ENCODE measurements at regions not wholly inside any gene's neighbourhood (a gene's known extent, or its start where the extent isn't known, plus 50 kb on each side); places are given as distances from the start of the nearest gene placed in this dataset.

DNA sequence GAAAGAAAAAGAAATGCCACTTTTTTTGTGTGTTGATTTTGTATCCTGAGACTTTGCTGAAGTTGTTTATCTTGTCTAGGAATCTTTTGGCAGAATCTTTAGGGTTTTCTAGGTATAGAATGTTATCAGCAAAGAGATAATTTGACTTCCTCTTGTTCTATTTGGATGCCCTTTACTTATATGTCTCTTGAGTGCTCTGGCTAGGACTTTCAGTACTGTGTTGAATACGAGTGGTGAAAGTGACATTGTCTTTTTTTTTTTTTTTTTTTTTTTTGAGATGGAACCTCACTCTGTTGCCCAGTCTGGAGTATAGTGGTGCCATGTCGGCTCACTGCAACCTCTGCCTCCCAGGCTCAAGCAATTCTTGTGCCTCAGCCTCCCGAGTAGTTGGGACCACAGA is 64.7 kb upstream of the NPHP3 start:
- DNase-seq (ENCODE audit: low read depth, low spot score) (no peak), ATAC-seq (no peak)
- Histone ChIP-seq H3K27me3 (ENCODE audit: control insufficient read depth, insufficient read depth, low read length) (no peaks in the 10 kb centered on the region), H3K4me3 (ENCODE audit: low read depth in 2 of 2, low read length in 2 of 2) (no peak overlapping the region), H3K4me1 (ENCODE audit: control insufficient read depth, insufficient read depth, low read length) (no peaks in the 10 kb centered on the region), H3K9me3 (ENCODE audit: control insufficient read depth, insufficient read depth, low read depth, low read length) (no peaks in the 10 kb centered on the region), H3K27ac (ENCODE audit: low read length) (no peak overlapping the region), H3K36me3 (ENCODE audit: control insufficient read depth, insufficient read depth, low read length) (no peaks in the 10 kb centered on the region)
- TF ChIP-seq SIN3A (IDR thresholded peaks at IDR 0.05; ENCODE audit: borderline replicate concordance, insufficient read depth, low read depth, low read length) (no peak), POLR2AphosphoS5 (IDR thresholded peaks at IDR 0.05; ENCODE audit: low read depth, low read length) (no peak), TCF7L2 (IDR thresholded peaks at IDR 0.05; ENCODE audit: low read depth, low read length) (no peak)
- TF ChIP-seq, protein P1, sequence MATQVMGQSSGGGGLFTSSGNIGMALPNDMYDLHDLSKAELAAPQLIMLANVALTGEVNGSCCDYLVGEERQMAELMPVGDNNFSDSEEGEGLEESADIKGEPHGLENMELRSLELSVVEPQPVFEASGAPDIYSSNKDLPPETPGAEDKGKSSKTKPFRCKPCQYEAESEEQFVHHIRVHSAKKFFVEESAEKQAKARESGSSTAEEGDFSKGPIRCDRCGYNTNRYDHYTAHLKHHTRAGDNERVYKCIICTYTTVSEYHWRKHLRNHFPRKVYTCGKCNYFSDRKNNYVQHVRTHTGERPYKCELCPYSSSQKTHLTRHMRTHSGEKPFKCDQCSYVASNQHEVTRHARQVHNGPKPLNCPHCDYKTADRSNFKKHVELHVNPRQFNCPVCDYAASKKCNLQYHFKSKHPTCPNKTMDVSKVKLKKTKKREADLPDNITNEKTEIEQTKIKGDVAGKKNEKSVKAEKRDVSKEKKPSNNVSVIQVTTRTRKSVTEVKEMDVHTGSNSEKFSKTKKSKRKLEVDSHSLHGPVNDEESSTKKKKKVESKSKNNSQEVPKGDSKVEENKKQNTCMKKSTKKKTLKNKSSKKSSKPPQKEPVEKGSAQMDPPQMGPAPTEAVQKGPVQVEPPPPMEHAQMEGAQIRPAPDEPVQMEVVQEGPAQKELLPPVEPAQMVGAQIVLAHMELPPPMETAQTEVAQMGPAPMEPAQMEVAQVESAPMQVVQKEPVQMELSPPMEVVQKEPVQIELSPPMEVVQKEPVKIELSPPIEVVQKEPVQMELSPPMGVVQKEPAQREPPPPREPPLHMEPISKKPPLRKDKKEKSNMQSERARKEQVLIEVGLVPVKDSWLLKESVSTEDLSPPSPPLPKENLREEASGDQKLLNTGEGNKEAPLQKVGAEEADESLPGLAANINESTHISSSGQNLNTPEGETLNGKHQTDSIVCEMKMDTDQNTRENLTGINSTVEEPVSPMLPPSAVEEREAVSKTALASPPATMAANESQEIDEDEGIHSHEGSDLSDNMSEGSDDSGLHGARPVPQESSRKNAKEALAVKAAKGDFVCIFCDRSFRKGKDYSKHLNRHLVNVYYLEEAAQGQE (IDR thresholded peaks at IDR 0.05; ENCODE audit: insufficient read depth in 1 of 2, low read depth in 2 of 2, low read length in 1 of 2), result no peak
- TF ChIP-seq, protein P2, sequence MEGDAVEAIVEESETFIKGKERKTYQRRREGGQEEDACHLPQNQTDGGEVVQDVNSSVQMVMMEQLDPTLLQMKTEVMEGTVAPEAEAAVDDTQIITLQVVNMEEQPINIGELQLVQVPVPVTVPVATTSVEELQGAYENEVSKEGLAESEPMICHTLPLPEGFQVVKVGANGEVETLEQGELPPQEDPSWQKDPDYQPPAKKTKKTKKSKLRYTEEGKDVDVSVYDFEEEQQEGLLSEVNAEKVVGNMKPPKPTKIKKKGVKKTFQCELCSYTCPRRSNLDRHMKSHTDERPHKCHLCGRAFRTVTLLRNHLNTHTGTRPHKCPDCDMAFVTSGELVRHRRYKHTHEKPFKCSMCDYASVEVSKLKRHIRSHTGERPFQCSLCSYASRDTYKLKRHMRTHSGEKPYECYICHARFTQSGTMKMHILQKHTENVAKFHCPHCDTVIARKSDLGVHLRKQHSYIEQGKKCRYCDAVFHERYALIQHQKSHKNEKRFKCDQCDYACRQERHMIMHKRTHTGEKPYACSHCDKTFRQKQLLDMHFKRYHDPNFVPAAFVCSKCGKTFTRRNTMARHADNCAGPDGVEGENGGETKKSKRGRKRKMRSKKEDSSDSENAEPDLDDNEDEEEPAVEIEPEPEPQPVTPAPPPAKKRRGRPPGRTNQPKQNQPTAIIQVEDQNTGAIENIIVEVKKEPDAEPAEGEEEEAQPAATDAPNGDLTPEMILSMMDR (IDR thresholded peaks at IDR 0.05), result no peak
- in situ Hi-C loops (cut with HindIII; ENCODE audit: low pct_unique_long_range_greater_than_20kb, low sequenced_read_pairs) (no loop called here), intact Hi-C loops (cut with micrococcal nuclease; ENCODE audit: unreplicated experiment) (no loop called here)
- no TSS peak for BruUV-seq (replicated peaks)
- CTCF ChIA-PET, result no interaction called here
- POLR2A ChIA-PET, result no interaction called here

DNA sequence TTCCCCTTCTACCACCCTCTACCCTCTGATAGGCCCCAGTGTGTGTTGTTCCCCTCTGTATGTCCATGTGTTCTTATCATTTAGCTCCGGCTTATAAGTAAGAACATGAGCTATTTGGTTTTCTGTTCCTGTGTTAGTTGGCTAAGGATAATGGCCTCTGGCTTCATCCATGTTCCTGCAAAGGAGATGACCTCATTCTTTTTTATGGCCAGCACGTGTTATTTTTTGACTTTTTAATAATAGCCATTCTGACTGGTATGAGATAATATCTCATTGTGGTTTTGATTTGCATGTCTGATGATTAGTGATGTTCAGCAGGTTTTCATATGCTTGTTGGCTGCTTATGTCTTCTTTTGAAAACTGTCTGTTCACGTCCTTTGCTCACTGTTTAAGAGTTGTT is 63.1 kb upstream of the NPHP3 start:
- H3K27ac ChIP-seq (ENCODE audit: low read length), result no peak overlapping the region
- ATAC-seq, result no peak
- DNase-seq (ENCODE audit: low read depth, low spot score), result no peak
- H3K4me1 ChIP-seq (ENCODE audit: control insufficient read depth, insufficient read depth, low read length), result no peaks in the 10 kb centered on the region
- ChIA-PET POLR2A (no interaction called here), CTCF (no interaction called here)
- no peaks in the 10 kb centered on the region for H3K9me3 ChIP-seq (ENCODE audit: control insufficient read depth, insufficient read depth, low read depth, low read length)
- TF ChIP-seq, protein P2 (IDR thresholded peaks at IDR 0.05), result no peak
- TF ChIP-seq SIN3A (IDR thresholded peaks at IDR 0.05; ENCODE audit: borderline replicate concordance, insufficient read depth, low read depth, low read length) (no peak), TCF7L2 (IDR thresholded peaks at IDR 0.05; ENCODE audit: low read depth, low read length) (no peak), POLR2AphosphoS5 (IDR thresholded peaks at IDR 0.05; ENCODE audit: low read depth, low read length) (no peak)
- TF ChIP-seq, protein P1 (IDR thresholded peaks at IDR 0.05; ENCODE audit: insufficient read depth in 1 of 2, low read depth in 2 of 2, low read length in 1 of 2), result no peak
- no peaks in the 10 kb centered on the region for H3K36me3 ChIP-seq (ENCODE audit: control insufficient read depth, insufficient read depth, low read length)
- no peaks in the 10 kb centered on the region for H3K27me3 ChIP-seq (ENCODE audit: control insufficient read depth, insufficient read depth, low read length)
- in situ Hi-C loops (cut with HindIII; ENCODE audit: low pct_unique_long_range_greater_than_20kb, low sequenced_read_pairs) (no loop called here), intact Hi-C loops (cut with micrococcal nuclease; ENCODE audit: unreplicated experiment) (no loop called here)
- H3K4me3 ChIP-seq (ENCODE audit: low read depth in 2 of 2, low read length in 2 of 2), result no peak overlapping the region
- BruUV-seq (replicated peaks), result no TSS peak

Data from Panc1 (cell line).